H1 (cell line): ENCODE measurements at regions not wholly inside any gene's neighbourhood (a gene's known extent, or its start where the extent isn't known, plus 50 kb on each side); places are given as distances from the start of the nearest gene placed in this dataset.

Experiments
- CTCF ChIA-PET: fragments of 300-600 bp; sonication (Branson Sonifier 250); formaldehyde crosslinking; loops from one replicate; lab custom pipeline; 2021; ENCODE audit not compliant: partially characterized antibody; lab: Charles Lee
- POLR2A ChIA-PET: fragments of 300-600 bp; sonication (Branson Sonifier 250); formaldehyde crosslinking; loops from one replicate; lab custom pipeline; 2021; ENCODE audit warnings: inconsistent platforms; ENCODE audit not compliant: partially characterized antibody; lab: Charles Lee
- DNase-seq, 2 experiments: peaks; one replicate each; pipeline versions ENCODE4 v3.0.0 to v3.0.0-alpha.2; 2010 to 2022; ENCODE audit warnings: low spot score in 2 of 2, low read depth in 1 of 2, mixed read lengths in 1 of 2
- FAIRE-seq: peaks from 2 replicates; lab custom pipeline; 2011; peaks lifted over from hg19 to GRCh38; lab: Jason Lieb, UNC
- H2AFZ ChIP-seq: 2 replicates; pipeline ENCODE4 v1.8.1; 2012; ENCODE audit warnings: low read length, inconsistent platforms
- H2AK5ac ChIP-seq: 2 replicates; pipeline ENCODE4 v1.6.1; 2013; ENCODE audit warnings: low read depth, low read length
- H2BK120ac ChIP-seq: replicated peaks from 2 replicates; pipeline ENCODE3; 2013; ENCODE audit warnings: low read depth, low read length, inconsistent platforms
- H2BK12ac ChIP-seq: 2 replicates; pipeline ENCODE4 v1.6.1; 2013; ENCODE audit warnings: low read depth, low read length
- H2BK15ac ChIP-seq: 2 replicates; pipeline ENCODE4 v1.6.1; 2013; ENCODE audit warnings: low read length
- H2BK20ac ChIP-seq: 2 replicates; pipeline ENCODE4 v1.6.1; 2013; ENCODE audit warnings: low read length
- H2BK5ac ChIP-seq: 2 replicates; pipeline ENCODE4 v1.6.1; 2013; ENCODE audit warnings: low read depth, low read length
- H3K14ac ChIP-seq: 2 replicates; pipeline ENCODE4 v1.6.1; 2013; ENCODE audit warnings: inconsistent platforms; ENCODE audit not compliant: insufficient read length
- H3K18ac ChIP-seq: 2 replicates; pipeline ENCODE4 v1.6.1; 2013; ENCODE audit warnings: low read length; ENCODE audit errors: extremely low read depth
- H3K23ac ChIP-seq: 2 replicates; pipeline ENCODE4 v1.6.1; 2013; ENCODE audit warnings: inconsistent platforms; ENCODE audit not compliant: insufficient read length
- H3K23me2 ChIP-seq: 2 replicates; pipeline ENCODE4 v1.6.1; 2013; ENCODE audit warnings: low read depth, low read length
- H3K27ac ChIP-seq: 2 replicates; pipeline ENCODE4 v1.6.1; 2011; ENCODE audit warnings: low read depth, low read length, inconsistent platforms
- H3K27me3 ChIP-seq, 4 experiments: replicated peaks in 1 of 4; 1 replicate in 1 of 4; 2 replicates in 3 of 4; pipeline versions ENCODE4 v1.6.1 to v1.8.1; 2011 to 2013; ENCODE audit warnings: low read length in 3 of 4, mild to moderate bottlenecking in 3 of 4, inconsistent platforms in 2 of 4, mixed read lengths in 2 of 4, moderate library complexity in 1 of 4; ENCODE audit not compliant: control insufficient read depth in 3 of 4, insufficient read depth in 3 of 4; ENCODE audit errors: extremely low read depth in 1 of 4
- H3K36me3 ChIP-seq, 4 experiments: 2 replicates each; pipeline versions ENCODE4 v1.6.1 to v1.8.1; 2011 to 2013; ENCODE audit warnings: mild to moderate bottlenecking in 4 of 4, low read length in 3 of 4, moderate library complexity in 2 of 4, control low read depth in 1 of 4, inconsistent platforms in 1 of 4; ENCODE audit not compliant: insufficient read depth in 4 of 4, control insufficient read depth in 2 of 4
- H3K4ac ChIP-seq: replicated peaks from 2 replicates; pipeline ENCODE3; 2013; ENCODE audit warnings: low read length, low read depth, mixed read lengths, inconsistent platforms; ENCODE audit not compliant: insufficient read length
- H3K4me1 ChIP-seq, 4 experiments: replicated peaks in 1 of 4; 1 replicate in 1 of 4; 2 replicates in 3 of 4; pipeline versions ENCODE4 v1.6.1 to v1.8.1; 2011 to 2013; ENCODE audit warnings: low read length in 3 of 4, inconsistent platforms in 2 of 4, mixed read lengths in 1 of 4; ENCODE audit not compliant: insufficient read depth in 4 of 4, control insufficient read depth in 3 of 4
- H3K4me2 ChIP-seq, 2 experiments: 2 replicates each; pipeline versions ENCODE4 v1.6.1 to v1.8.1; 2011 to 2013; ENCODE audit warnings: low read depth in 2 of 2, low read length in 2 of 2, control low read depth in 1 of 2, inconsistent platforms in 1 of 2, mild to moderate bottlenecking in 1 of 2; ENCODE audit not compliant: insufficient read depth in 1 of 2
- H3K4me3 ChIP-seq, 4 experiments: fragments of 200-600, 300-600 bp in 1 of 4; sonication (generic), shearing (Covaris generic), sonication (Bioruptor Twin) in 1 of 4; 2 replicates each; pipeline versions ENCODE4 v1.5.1 to v1.8.1; 2011 to 2016; ENCODE audit warnings: low read length in 4 of 4, low read depth in 3 of 4, control low read depth in 2 of 4, inconsistent platforms in 2 of 4, mild to moderate bottlenecking in 2 of 4, mixed read lengths in 1 of 4, moderate library complexity in 1 of 4; ENCODE audit not compliant: insufficient read depth in 2 of 4; ENCODE audit errors: extremely low read depth in 1 of 4
- H3K56ac ChIP-seq: replicated peaks from 2 replicates; pipeline ENCODE3; 2013; ENCODE audit warnings: low read depth, mild to moderate bottlenecking, mixed read lengths, low read length, inconsistent platforms; ENCODE audit not compliant: insufficient read length
- H3K79me1 ChIP-seq: 2 replicates; pipeline ENCODE4 v1.6.1; 2013; ENCODE audit warnings: low read depth, low read length, control low read depth
- H3K79me2 ChIP-seq, 2 experiments: 2 replicates each; pipeline versions ENCODE4 v1.6.1 to v1.8.1; 2012 to 2013; ENCODE audit warnings: low read length in 2 of 2, mild to moderate bottlenecking in 2 of 2, inconsistent platforms in 1 of 2; ENCODE audit not compliant: insufficient read depth in 2 of 2, control insufficient read depth in 1 of 2
- H3K9ac ChIP-seq, 4 experiments: replicated peaks in 1 of 4; 1 replicate in 1 of 4; 2 replicates in 3 of 4; pipeline versions ENCODE4 v1.6.1 to v1.8.1; 2011 to 2013; ENCODE audit warnings: low read depth in 3 of 4, low read length in 3 of 4, control low read depth in 2 of 4, mild to moderate bottlenecking in 2 of 4, moderate library complexity in 2 of 4, inconsistent platforms in 1 of 4; ENCODE audit errors: extremely low read depth in 1 of 4
- H3K9me3 ChIP-seq, 2 experiments: 2 replicates each; pipeline versions ENCODE4 v1.6.1 to v1.8.1; 2012 to 2013; ENCODE audit warnings: mild to moderate bottlenecking in 2 of 2, moderate library complexity in 2 of 2, control low read depth in 1 of 2, inconsistent platforms in 1 of 2, low read depth in 1 of 2, low read length in 1 of 2, mixed read lengths in 1 of 2; ENCODE audit not compliant: insufficient read depth in 2 of 2
- H4K20me1 ChIP-seq, 2 experiments: replicated peaks in 1 of 2; 2 replicates each; pipeline versions ENCODE3 to v1.8.1; 2011 to 2013; ENCODE audit warnings: inconsistent platforms in 2 of 2, low read length in 2 of 2, mild to moderate bottlenecking in 1 of 2; ENCODE audit not compliant: insufficient read depth in 2 of 2, control insufficient read depth in 1 of 2
- H4K5ac ChIP-seq: 2 replicates; pipeline ENCODE4 v1.6.1; 2013; ENCODE audit warnings: low read length, low read depth, mixed read lengths, inconsistent platforms; ENCODE audit not compliant: insufficient read length
- H4K8ac ChIP-seq: 2 replicates; pipeline ENCODE4 v1.8.0; 2013; ENCODE audit warnings: mild to moderate bottlenecking, moderate library complexity, low read length, inconsistent platforms; ENCODE audit not compliant: insufficient read depth; ENCODE audit errors: extremely low read depth
- H4K91ac ChIP-seq: replicated peaks from 2 replicates; pipeline ENCODE3; 2013; ENCODE audit warnings: low read length, mixed read lengths, inconsistent platforms; ENCODE audit not compliant: insufficient read length
- CBX5 ChIP-seq: fragments of 300-800, 300-1000 bp; sonication (generic); IDR thresholded peaks from 2 replicates; pipeline ENCODE4 v1.7.1; 2016; ENCODE audit warnings: antibody characterized with exemption, low read length, low read depth
- CEBPB ChIP-seq: IDR thresholded peaks from 2 replicates; pipeline ENCODE4 v1.6.1; 2012; ENCODE audit warnings: low read depth, low read length
- CTBP2 ChIP-seq: IDR thresholded peaks from 2 replicates; pipeline ENCODE4 v1.7.0; 2011; ENCODE audit warnings: borderline replicate concordance, mild to moderate bottlenecking, moderate library complexity, mixed read lengths, low read length; ENCODE audit not compliant: insufficient read depth, insufficient read length
- EP300 ChIP-seq, 2 experiments: IDR thresholded peaks; 1 replicate in 1 of 2; 2 replicates in 1 of 2; pipeline ENCODE4 v1.6.1; 2011 to 2012; ENCODE audit warnings: low read depth in 2 of 2, low read length in 2 of 2, mild to moderate bottlenecking in 2 of 2, borderline replicate concordance in 1 of 2, inconsistent platforms in 1 of 2, moderate library complexity in 1 of 2
- FOSL1 ChIP-seq: IDR thresholded peaks from 2 replicates; pipeline ENCODE4 v1.6.1; 2011; ENCODE audit warnings: mild to moderate bottlenecking, low read depth, low read length, moderate library complexity; ENCODE audit not compliant: insufficient read depth
- GABPA ChIP-seq: IDR thresholded peaks from 2 replicates; pipeline ENCODE4 v1.6.1; 2011; ENCODE audit warnings: mild to moderate bottlenecking, low read length, moderate library complexity, borderline replicate concordance; ENCODE audit not compliant: insufficient read depth
- NRF1 ChIP-seq: IDR thresholded peaks from 2 replicates; pipeline ENCODE4 v1.6.1; 2011; ENCODE audit warnings: mild to moderate bottlenecking, low read depth, low read length, improper control_type of control experiment
- RAD21 ChIP-seq, 2 experiments: IDR thresholded peaks in 1 of 2; conservative IDR thresholded peaks in 1 of 2; 2 replicates each; pipeline ENCODE4 v1.6.1; 2011; ENCODE audit warnings: low read depth in 2 of 2, low read length in 2 of 2, improper control_type of control experiment in 1 of 2, inconsistent platforms in 1 of 2, mild to moderate bottlenecking in 1 of 2, moderate library complexity in 1 of 2
- TBP ChIP-seq: IDR thresholded peaks from 2 replicates; pipeline ENCODE4 v1.6.1; 2011; ENCODE audit warnings: low read depth, low read length, improper control_type of control experiment
- WGBS, 2 experiments: shearing (Covaris generic) in 1 of 2; methylation state at CpG; one replicate each; pipeline versions ENCODE4 v1.1.6 to v1.1.7; 2013 to 2015; ENCODE audit warnings: low lambda C conversion rate in 2 of 2, mixed read lengths in 2 of 2, inconsistent platforms in 1 of 2, low coverage in 1 of 2, missing lambda C conversion rate in 1 of 2; ENCODE audit not compliant: insufficient replicate concordance in 2 of 2, insufficient coverage in 1 of 2, insufficient read length in 1 of 2; ENCODE audit errors: extremely low coverage in 1 of 2, missing lambda C conversion rate in 1 of 2; 5-methylcytosine and 5-hydroxymethylcytosine counted together

GRCh38 chr7:1339611-1340010 is 106.9 kb downstream of the UNCX start:
- H3K14ac ChIP-seq, result no peak overlapping the region
- H4K91ac ChIP-seq, result no peak overlapping the region
- no peak overlapping the region for H3K27ac ChIP-seq
- WGBS, 2 experiments, result 85% methylated on average over 2 of the region's 2 CpGs; no CpG with 5 or more reads in 1 of the 2 experiments
- H2BK15ac ChIP-seq, result no peak overlapping the region
- DNase-seq (no peak), FAIRE-seq (no peak)
- no peak overlapping the region for H3K4me3 ChIP-seq
- H2AK5ac ChIP-seq, result no peak overlapping the region
- no peaks in the 10 kb centered on the region for H3K9me3 ChIP-seq
- no peak overlapping the region for H4K8ac ChIP-seq
- no peak overlapping the region for H3K18ac ChIP-seq
- CTCF ChIA-PET, result no interaction called here
- TF ChIP-seq GABPA (no peak), CEBPB (no peak), CBX5 (no peak), NRF1 (no peak), EP300 (IDR thresholded peaks at IDR 0.05; ENCODE audit: borderline replicate concordance in 1 of 2, low read depth in 2 of 2, low read length in 2 of 2) (no peak), CTBP2 (no peak), FOSL1 (no peak), TBP (no peak), RAD21 (IDR thresholded peaks at IDR 0.05 in 1 of 2, conservative IDR thresholded peaks at IDR 0.05 in 1 of 2; ENCODE audit: low read depth in 2 of 2, low read length in 2 of 2) (no peak)
- H2BK120ac ChIP-seq, result no peak overlapping the region
- no peaks in the 10 kb centered on the region for H4K20me1 ChIP-seq
- no peak overlapping the region for H2BK12ac ChIP-seq
- no peak overlapping the region for H2AFZ ChIP-seq
- H3K4me2 ChIP-seq, result no peak overlapping the region
- no peaks in the 10 kb centered on the region for H3K79me2 ChIP-seq
- no peak overlapping the region for H2BK5ac ChIP-seq
- no peaks in the 10 kb centered on the region for H3K27me3 ChIP-seq
- no peak overlapping the region for H3K4ac ChIP-seq
- H3K56ac ChIP-seq, result no peak overlapping the region
- no peak overlapping the region for H2BK20ac ChIP-seq
- no peaks in the 10 kb centered on the region for H3K79me1 ChIP-seq
- no peak overlapping the region for H3K9ac ChIP-seq
- H3K23me2 ChIP-seq, result no peaks in the 10 kb centered on the region
- no peak overlapping the region for H4K5ac ChIP-seq
- H3K23ac ChIP-seq, result no peak overlapping the region
- H3K4me1 ChIP-seq, result no peaks in the 10 kb centered on the region
- POLR2A ChIA-PET, result no interaction called here
- H3K36me3 ChIP-seq, result no peaks in the 10 kb centered on the region
